ENCODE measurements at regions not wholly inside any gene's neighbourhood (a gene's known extent, or its start where the extent isn't known, plus 50 kb on each side); places are given as distances from the start of the nearest gene placed in this dataset.

GRCh38 chr6:14806101-14806500 is 439.8 kb upstream of the JARID2 start:
- no peak for DNase-seq (ENCODE audit: low read depth in 2 of 2)

- DNase-seq (ENCODE audit: low read depth in 2 of 2): no peak
Measured at GRCh38 chr6:14807130-14807529, 438.7 kb upstream of the JARID2 start.

- no peak for DNase-seq (ENCODE audit: low read depth in 2 of 2)
Measured at GRCh38 chr6:14807971-14808370, 437.9 kb upstream of the JARID2 start.

- no peak for DNase-seq (ENCODE audit: low read depth in 2 of 2)
Measured at GRCh38 chr6:14810021-14810420, 435.8 kb upstream of the JARID2 start.

- no peak for DNase-seq (ENCODE audit: low read depth in 2 of 2)
Measured at GRCh38 chr6:14811775-14812428, 434.0 kb upstream of the JARID2 start.

GRCh38 chr6:14814016-14814415 is 431.9 kb upstream of the JARID2 start:
- no peak for DNase-seq (ENCODE audit: low read depth in 2 of 2)

GRCh38 chr6:14816116-14816859 is 429.6 kb upstream of the JARID2 start:
- DNase-seq (ENCODE audit: low read depth in 2 of 2): no peak

- no peak for DNase-seq (ENCODE audit: low read depth in 2 of 2)
Measured at GRCh38 chr6:14817074-14817473, 428.8 kb upstream of the JARID2 start.

- no peak for DNase-seq (ENCODE audit: low read depth in 2 of 2)
Measured at GRCh38 chr6:14818422-14818884, 427.4 kb upstream of the JARID2 start.

- no peak for DNase-seq (ENCODE audit: low read depth in 2 of 2)
Measured at GRCh38 chr6:14819001-14819400, 426.9 kb upstream of the JARID2 start.

GRCh38 chr6:14819840-14820420 is 425.9 kb upstream of the JARID2 start:
- no peak for DNase-seq (ENCODE audit: low read depth in 2 of 2)

GRCh38 chr6:14822012-14822553 is 423.8 kb upstream of the JARID2 start:
- no peak for DNase-seq (ENCODE audit: low read depth in 2 of 2)

GRCh38 chr6:14822679-14823078 is 423.2 kb upstream of the JARID2 start:
- no peak for DNase-seq (ENCODE audit: low read depth in 2 of 2)

GRCh38 chr6:14824060-14824459 is 421.8 kb upstream of the JARID2 start:
- no peak for DNase-seq (ENCODE audit: low read depth in 2 of 2)

- no peak for DNase-seq (ENCODE audit: low read depth in 2 of 2)
Measured at GRCh38 chr6:14824484-14825275, 421.2 kb upstream of the JARID2 start.

- no peak for DNase-seq (ENCODE audit: low read depth in 2 of 2)
Measured at GRCh38 chr6:14826456-14826855, 419.4 kb upstream of the JARID2 start.

- no peak for DNase-seq (ENCODE audit: low read depth in 2 of 2)
Measured at GRCh38 chr6:14827354-14827753, 418.5 kb upstream of the JARID2 start.

GRCh38 chr6:14828201-14828611 is 417.7 kb upstream of the JARID2 start:
- no peak for DNase-seq (ENCODE audit: low read depth in 2 of 2)

GRCh38 chr6:14831070-14831469 is 414.8 kb upstream of the JARID2 start:
- no peak for DNase-seq (ENCODE audit: low read depth in 2 of 2)

- DNase-seq (ENCODE audit: low read depth in 2 of 2): no peak
Measured at GRCh38 chr6:14831937-14832336, 413.9 kb upstream of the JARID2 start.

GRCh38 chr6:14832427-14832826 is 413.4 kb upstream of the JARID2 start:
- DNase-seq (ENCODE audit: low read depth in 2 of 2): no peak
